ENCODE measurements at regions not wholly inside any gene's neighbourhood (a gene's known extent, or its start where the extent isn't known, plus 50 kb on each side); places are given as distances from the start of the nearest gene placed in this dataset.

DNA sequence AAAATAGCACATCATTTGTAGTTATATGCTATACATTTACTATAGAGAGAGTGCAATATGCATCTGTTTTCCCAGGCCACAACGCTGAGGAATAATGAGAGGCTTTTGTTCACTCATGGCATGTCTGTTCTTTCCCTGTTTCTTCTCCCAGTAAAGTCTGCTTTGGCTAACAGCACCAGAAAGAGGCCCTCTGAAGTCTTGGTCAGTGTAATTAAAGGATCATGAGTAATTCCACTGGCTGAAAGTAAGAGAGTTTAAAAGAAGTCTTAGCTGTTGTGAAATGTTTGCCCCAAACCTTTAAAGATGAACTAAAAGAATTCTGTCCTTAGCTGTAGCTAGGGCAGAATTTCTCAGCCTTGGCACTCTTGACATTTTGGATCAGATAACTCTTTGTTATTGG lies 228.8 kb downstream of the TLE4 start:
- no peak for DNase-seq (ENCODE audit: low read depth)
- H3K4me3 ChIP-seq (ENCODE audit: low read length): no peak overlapping the region
- TF ChIP-seq, protein P1, sequence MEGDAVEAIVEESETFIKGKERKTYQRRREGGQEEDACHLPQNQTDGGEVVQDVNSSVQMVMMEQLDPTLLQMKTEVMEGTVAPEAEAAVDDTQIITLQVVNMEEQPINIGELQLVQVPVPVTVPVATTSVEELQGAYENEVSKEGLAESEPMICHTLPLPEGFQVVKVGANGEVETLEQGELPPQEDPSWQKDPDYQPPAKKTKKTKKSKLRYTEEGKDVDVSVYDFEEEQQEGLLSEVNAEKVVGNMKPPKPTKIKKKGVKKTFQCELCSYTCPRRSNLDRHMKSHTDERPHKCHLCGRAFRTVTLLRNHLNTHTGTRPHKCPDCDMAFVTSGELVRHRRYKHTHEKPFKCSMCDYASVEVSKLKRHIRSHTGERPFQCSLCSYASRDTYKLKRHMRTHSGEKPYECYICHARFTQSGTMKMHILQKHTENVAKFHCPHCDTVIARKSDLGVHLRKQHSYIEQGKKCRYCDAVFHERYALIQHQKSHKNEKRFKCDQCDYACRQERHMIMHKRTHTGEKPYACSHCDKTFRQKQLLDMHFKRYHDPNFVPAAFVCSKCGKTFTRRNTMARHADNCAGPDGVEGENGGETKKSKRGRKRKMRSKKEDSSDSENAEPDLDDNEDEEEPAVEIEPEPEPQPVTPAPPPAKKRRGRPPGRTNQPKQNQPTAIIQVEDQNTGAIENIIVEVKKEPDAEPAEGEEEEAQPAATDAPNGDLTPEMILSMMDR (IDR thresholded peaks at IDR 0.05; ENCODE audit: insufficient read depth, low read depth, low read length, missing control alignments): no peak

- DNase-seq (ENCODE audit: low read depth): no peak
- TF ChIP-seq, protein P1 (IDR thresholded peaks at IDR 0.05; ENCODE audit: insufficient read depth, low read depth, low read length, missing control alignments): no peak
- H3K4me3 ChIP-seq (ENCODE audit: low read length): no peak overlapping the region
Measured at GRCh38 chr9:79799691-79800335, 228.0 kb downstream of the TLE4 start.

GRCh38 chr9:79798450-79798849 lies 226.7 kb downstream of the TLE4 start:
- no peak overlapping the region for H3K4me3 ChIP-seq (ENCODE audit: low read length)
- TF ChIP-seq, protein P1 (IDR thresholded peaks at IDR 0.05; ENCODE audit: insufficient read depth, low read depth, low read length, missing control alignments): no peak
- DNase-seq (ENCODE audit: low read depth): no peak

- peak; percentile 58 for DNase-seq (ENCODE audit: low read depth)
- H3K4me3 ChIP-seq (ENCODE audit: low read length): no peak overlapping the region
- TF ChIP-seq, protein P1 (IDR thresholded peaks at IDR 0.05; ENCODE audit: insufficient read depth, low read depth, low read length, missing control alignments): no peak
Measured at GRCh38 chr9:79796411-79796810, 224.6 kb downstream of the TLE4 start.

DNA sequence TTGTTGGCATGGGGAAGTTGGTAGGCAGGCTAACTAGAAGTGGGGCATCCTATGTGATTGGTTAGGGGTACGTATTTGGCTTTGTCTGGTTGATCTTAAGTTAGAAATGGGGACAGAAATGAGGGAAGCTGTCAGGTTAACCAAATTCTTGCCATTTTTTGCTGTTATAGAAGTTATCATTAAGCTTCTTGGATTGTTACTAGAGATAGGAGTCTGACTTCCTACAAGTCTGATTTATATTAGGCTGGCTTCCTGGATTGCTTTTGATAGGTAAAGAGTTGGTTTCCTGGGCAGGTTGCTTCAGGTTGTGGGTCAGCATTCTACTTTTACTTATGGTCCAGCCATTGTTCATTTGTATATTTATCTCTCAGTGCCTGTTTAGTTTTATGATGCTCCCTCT lies 216.9 kb downstream of the TLE4 start:
- DNase-seq (ENCODE audit: low read depth): no peak
- TF ChIP-seq, protein P1 (IDR thresholded peaks at IDR 0.05; ENCODE audit: insufficient read depth, low read depth, low read length, missing control alignments): no peak
- H3K4me3 ChIP-seq (ENCODE audit: low read length): no peak overlapping the region

DNA sequence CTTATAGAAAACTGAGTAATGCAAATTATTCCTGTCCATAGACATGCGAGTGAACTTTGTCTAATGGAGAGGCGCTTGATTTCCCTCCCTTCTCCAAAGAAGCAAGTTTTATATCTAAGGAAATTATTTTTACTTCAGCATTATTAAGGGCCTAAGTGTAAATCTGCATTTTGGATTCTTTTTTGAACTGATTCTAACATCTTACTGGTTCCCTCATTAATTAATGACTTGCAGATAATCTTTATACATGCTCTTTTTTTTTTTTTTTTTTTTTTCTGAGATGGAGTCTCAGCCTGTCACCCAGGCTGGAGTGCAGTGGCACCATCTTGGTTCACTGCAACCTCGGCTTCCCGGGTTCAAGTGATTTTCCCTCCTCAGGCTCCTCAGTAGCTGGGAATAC lies 209.5 kb downstream of the TLE4 start:
- H3K4me3 ChIP-seq (ENCODE audit: low read length): no peak overlapping the region
- TF ChIP-seq, protein P1 (IDR thresholded peaks at IDR 0.05; ENCODE audit: insufficient read depth, low read depth, low read length, missing control alignments): no peak
- no peak for DNase-seq (ENCODE audit: low read depth)

- H3K4me3 ChIP-seq (ENCODE audit: low read length): no peak overlapping the region
- TF ChIP-seq, protein P1 (IDR thresholded peaks at IDR 0.05; ENCODE audit: insufficient read depth, low read depth, low read length, missing control alignments): no peak
- DNase-seq (ENCODE audit: low read depth): no peak
Measured at GRCh38 chr9:79780559-79780958, 208.8 kb downstream of the TLE4 start.
